Hepatocyte (in vitro differentiated cells): ENCODE measurements at regions not wholly inside any gene's neighbourhood (a gene's known extent, or its start where the extent isn't known, plus 50 kb on each side); places are given as distances from the start of the nearest gene placed in this dataset.
"Not testable (repeated sequence)": the region's sequence is repeated elsewhere in the genome, so short reads cannot be mapped to it uniquely, and the experiment has no call there.

Source experiments
- DNase-seq: peaks from one replicate; pipeline ENCODE4 v3.0.0-alpha.2; 2016; ENCODE audit warnings: low spot score
- H2AFZ ChIP-seq: fragments of 200-600 bp; sonication (generic); 2 replicates; pipeline ENCODE4 v1.6.0; 2016; ENCODE audit warnings: antibody characterized with exemption, mild to moderate bottlenecking
- H3K27ac ChIP-seq: fragments of 200-600 bp; sonication (generic); 2 replicates; pipeline ENCODE4 v1.5.1; 2016; ENCODE audit warnings: mild to moderate bottlenecking
- H3K27me3 ChIP-seq: fragments of 200-600 bp; sonication (generic); 2 replicates; pipeline ENCODE4 v1.6.1; 2016
- H3K36me3 ChIP-seq: fragments of 200-600 bp; sonication (generic); replicated peaks from 2 replicates; pipeline ENCODE4 v1.5.1; 2016; ENCODE audit warnings: low read depth; ENCODE audit not compliant: insufficient read depth
- H3K4me1 ChIP-seq: fragments of 200-600 bp; sonication (generic); 2 replicates; pipeline ENCODE4 v1.5.1; 2016; ENCODE audit warnings: mild to moderate bottlenecking, moderate library complexity; ENCODE audit not compliant: insufficient read depth
- H3K4me2 ChIP-seq: fragments of 200-600 bp; sonication (generic); 2 replicates; pipeline ENCODE4 v1.6.0; 2016
- H3K4me3 ChIP-seq: fragments of 200-600 bp; sonication (generic); 2 replicates; pipeline ENCODE4 v1.5.1; 2016; ENCODE audit warnings: mild to moderate bottlenecking
- H3K79me2 ChIP-seq: fragments of 200-600 bp; sonication (generic); 2 replicates; pipeline ENCODE4 v1.6.0; 2017; ENCODE audit warnings: mild to moderate bottlenecking
- H3K9me2 ChIP-seq: fragments of 200-600 bp; sonication (generic); replicated peaks from 2 replicates; pipeline ENCODE4 v1.6.0; 2017; ENCODE audit warnings: mild to moderate bottlenecking; ENCODE audit not compliant: insufficient read depth
- H3K9me3 ChIP-seq: fragments of 200-600 bp; sonication (generic); 2 replicates; pipeline ENCODE4 v1.5.1; 2016; ENCODE audit warnings: low read depth, mild to moderate bottlenecking
- H4K20me1 ChIP-seq: fragments of 200-600 bp; sonication (generic); 2 replicates; pipeline ENCODE4 v1.6.0; 2016; ENCODE audit warnings: mild to moderate bottlenecking; ENCODE audit not compliant: insufficient read depth, poor library complexity, severe bottlenecking
- CTCF ChIP-seq: fragments of 200-600 bp; sonication (generic); IDR thresholded peaks from 2 replicates; pipeline ENCODE4 v1.5.1; 2016; ENCODE audit warnings: antibody characterized with exemption, mild to moderate bottlenecking; ENCODE audit not compliant: poor library complexity
- EZH2 ChIP-seq: fragments of 200-600 bp; sonication (generic); IDR thresholded peaks from 2 replicates; pipeline ENCODE4 v1.6.1; 2016; ENCODE audit warnings: antibody characterized with exemption, mild to moderate bottlenecking, borderline replicate concordance
- EZH2phosphoT487 ChIP-seq: fragments of 200-600 bp; sonication (generic); IDR thresholded peaks from one replicate; pipeline ENCODE4 v1.6.1; 2018; ENCODE audit warnings: antibody characterized with exemption, mild to moderate bottlenecking, low read depth, moderate library complexity; ENCODE audit not compliant: unreplicated experiment, severe bottlenecking
- WGBS: methylation state at CpG from one replicate; pipeline ENCODE4 v1.1.6; 2016; ENCODE audit warnings: low lambda C conversion rate; ENCODE audit errors: missing lambda C conversion rate; 5-methylcytosine and 5-hydroxymethylcytosine counted together

GRCh38 chr1:215321802-215322201 lies 239.3 kb downstream of the KCNK2 start:
- Histone ChIP-seq H3K79me2 (no peaks in the 10 kb centered on the region), H2AFZ (no peak overlapping the region), H3K4me1 (no peaks in the 10 kb centered on the region), H4K20me1 (no peaks in the 10 kb centered on the region), H3K27ac (no peak overlapping the region), H3K36me3 (no peaks in the 10 kb centered on the region), H3K9me3 (no peaks in the 10 kb centered on the region), H3K27me3 (no peaks in the 10 kb centered on the region), H3K4me2 (no peak overlapping the region), H3K4me3 (no peak overlapping the region), H3K9me2 (no peaks in the 10 kb centered on the region)
- no peak for TF ChIP-seq EZH2phosphoT487
- no peak for TF ChIP-seq CTCF
- no peak for TF ChIP-seq EZH2
- no peak for DNase-seq
- 75% methylated on average over 1 of the region's 1 CpG for WGBS

GRCh38 chr1:215323992-215324391 lies 241.5 kb downstream of the KCNK2 start:
- not testable (repeated sequence) for H3K4me1 ChIP-seq, H3K27me3 ChIP-seq, H3K27ac ChIP-seq, H3K4me3 ChIP-seq, H4K20me1 ChIP-seq, H3K4me2 ChIP-seq, H3K36me3 ChIP-seq, DNase-seq, H3K79me2 ChIP-seq, H3K9me2 ChIP-seq, H3K9me3 ChIP-seq, H2AFZ ChIP-seq
- WGBS = 75% methylated on average over 3 of the region's 3 CpGs

GRCh38 chr1:215330426-215330825 lies 236.7 kb upstream of the KCTD3 start:
- no peak overlapping the region for H3K4me3 ChIP-seq
- H3K4me1 ChIP-seq = no peaks in the 10 kb centered on the region
- H3K27ac ChIP-seq = no peak overlapping the region
- no peak overlapping the region for H2AFZ ChIP-seq
- no peaks in the 10 kb centered on the region for H3K9me2 ChIP-seq
- no peak overlapping the region for H3K4me2 ChIP-seq
- no peaks in the 10 kb centered on the region for H3K9me3 ChIP-seq
- no peaks in the 10 kb centered on the region for H3K27me3 ChIP-seq
- H3K36me3 ChIP-seq = no peaks in the 10 kb centered on the region
- H4K20me1 ChIP-seq = no peaks in the 10 kb centered on the region
- no peaks in the 10 kb centered on the region for H3K79me2 ChIP-seq
- TF ChIP-seq EZH2phosphoT487 (no peak), CTCF (no peak), EZH2 (no peak)
- DNase-seq = no peak

GRCh38 chr1:215344539-215344938 lies 222.6 kb upstream of the KCTD3 start:
- no peak for TF ChIP-seq CTCF
- no peak for TF ChIP-seq EZH2phosphoT487
- TF ChIP-seq EZH2 = no peak
- Histone ChIP-seq H3K4me2 (no peak overlapping the region), H2AFZ (no peak overlapping the region), H3K4me1 (no peaks in the 10 kb centered on the region), H3K79me2 (no peaks in the 10 kb centered on the region), H3K27me3 (no peaks in the 10 kb centered on the region), H3K4me3 (no peak overlapping the region), H4K20me1 (no peaks in the 10 kb centered on the region), H3K9me3 (no peaks in the 10 kb centered on the region), H3K36me3 (no peaks in the 10 kb centered on the region), H3K27ac (no peak overlapping the region), H3K9me2 (no peaks in the 10 kb centered on the region)
- DNase-seq = no peak
